CD4-positive, alpha-beta T cell treated with Interleukin-21 for 1 hour (primary cell): ENCODE measurements at regions not wholly inside any gene's neighbourhood (a gene's known extent, or its start where the extent isn't known, plus 50 kb on each side); places are given as distances from the start of the nearest gene placed in this dataset.

ENCODE experiments used
- DNase-seq: peaks from one replicate; pipeline ENCODE4 v3.0.0-alpha.2; 2020

DNA sequence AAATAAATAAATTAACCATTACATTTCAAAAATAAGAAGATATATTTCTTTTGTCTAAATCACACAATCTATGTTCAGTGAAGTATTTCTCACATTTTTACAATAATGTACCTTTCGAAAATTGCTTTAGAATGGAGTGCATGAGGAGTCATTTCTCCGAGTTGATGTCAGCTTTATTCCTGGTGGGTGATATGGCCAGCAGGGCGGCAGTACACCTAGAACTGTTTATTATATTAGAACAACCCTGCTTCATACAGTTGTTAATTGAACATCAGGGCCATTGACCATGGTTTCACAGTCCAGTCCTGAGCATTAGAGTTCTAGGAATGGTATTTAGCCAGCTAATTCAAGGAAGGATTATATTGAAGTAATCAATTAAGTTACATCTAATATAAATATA, 696.3 kb upstream of the SLC10A2 start:
- no peak for DNase-seq

DNA sequence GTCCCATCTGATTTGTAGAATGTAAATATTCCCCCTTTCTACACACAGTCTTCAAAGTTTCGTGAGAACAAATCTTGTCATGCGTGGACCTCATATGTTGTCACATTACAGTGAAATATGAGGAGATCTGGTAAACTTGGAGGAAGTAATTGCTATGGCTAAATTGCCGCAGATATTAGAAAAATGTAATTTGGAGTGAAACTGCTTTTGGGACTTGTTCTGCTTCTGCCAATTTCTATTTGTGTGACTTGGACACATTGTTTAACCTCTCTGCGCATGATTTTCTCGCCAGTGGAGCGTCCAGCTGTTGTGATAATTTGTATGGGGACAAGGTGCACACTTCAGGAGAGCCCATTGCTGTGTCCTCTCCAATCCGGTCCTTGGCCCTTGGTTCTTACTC, 693.1 kb upstream of the SLC10A2 start:
- no peak for DNase-seq

- no peak for DNase-seq
These were observed 692.0 kb upstream of the SLC10A2 start for GRCh38 chr13:103758222-103758621.

DNA sequence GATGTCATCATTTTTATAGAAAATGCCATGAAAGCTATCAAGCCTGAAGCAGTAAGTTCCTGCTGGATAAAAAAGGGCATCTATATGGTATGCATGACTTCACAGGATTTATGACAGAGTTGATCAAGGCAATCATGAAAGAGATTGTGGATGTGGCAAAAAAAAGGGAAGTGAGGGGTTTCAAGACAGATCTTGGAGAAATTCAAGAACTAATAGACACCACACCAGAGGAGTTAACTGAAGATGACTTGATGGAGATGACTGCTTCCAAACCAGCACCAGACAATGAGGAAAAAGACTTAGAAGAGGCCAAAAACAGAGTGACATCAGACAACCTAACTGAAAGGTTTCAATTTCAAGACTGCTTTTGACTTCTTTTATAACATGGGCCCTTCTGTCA, 691.1 kb upstream of the SLC10A2 start:
- DNase-seq: no peak

DNA sequence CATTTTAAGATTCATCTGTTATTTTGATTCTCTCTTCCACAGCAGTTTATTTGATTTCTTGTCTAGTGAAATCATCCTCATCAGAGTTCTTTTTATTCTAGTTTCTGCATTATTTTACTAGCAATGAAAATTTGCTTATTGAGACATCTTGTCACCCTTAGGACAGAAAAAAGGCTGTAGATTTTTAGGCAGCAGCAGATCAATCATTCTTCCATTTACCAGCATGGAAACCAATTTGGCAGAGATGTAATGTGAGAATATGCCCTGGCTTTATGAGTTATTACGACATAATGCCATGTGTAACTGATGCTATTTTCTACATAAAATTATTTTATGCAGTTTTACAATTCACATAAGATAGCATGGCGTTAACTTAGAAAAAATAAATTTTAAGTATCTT, 688.6 kb upstream of the SLC10A2 start:
- DNase-seq: no peak

GRCh38 chr13:103734837-103735236, 668.6 kb upstream of the SLC10A2 start:
- DNase-seq: no peak

- no peak for DNase-seq
These were observed 665.7 kb upstream of the SLC10A2 start for GRCh38 chr13:103731959-103732358.

DNA sequence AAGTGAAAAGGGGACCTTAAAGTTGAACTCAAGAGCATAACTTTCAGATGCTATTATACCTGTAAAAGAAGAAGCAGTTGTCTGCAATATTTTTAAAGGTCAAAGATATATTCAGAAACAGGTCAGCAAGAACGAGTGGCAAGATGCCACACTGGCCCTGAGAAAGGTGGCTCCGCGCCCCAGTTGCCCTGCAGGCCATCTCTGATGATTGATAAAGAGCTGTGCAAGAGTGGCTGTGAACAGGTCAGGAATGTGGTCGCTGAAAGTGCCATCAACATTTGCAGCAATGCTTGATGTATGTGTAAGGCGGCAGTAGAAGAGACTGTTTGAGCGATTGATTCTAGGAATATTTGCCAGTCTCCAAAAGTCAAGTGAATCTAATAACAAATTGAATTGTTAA, 664.2 kb upstream of the SLC10A2 start:
- DNase-seq: no peak

DNA sequence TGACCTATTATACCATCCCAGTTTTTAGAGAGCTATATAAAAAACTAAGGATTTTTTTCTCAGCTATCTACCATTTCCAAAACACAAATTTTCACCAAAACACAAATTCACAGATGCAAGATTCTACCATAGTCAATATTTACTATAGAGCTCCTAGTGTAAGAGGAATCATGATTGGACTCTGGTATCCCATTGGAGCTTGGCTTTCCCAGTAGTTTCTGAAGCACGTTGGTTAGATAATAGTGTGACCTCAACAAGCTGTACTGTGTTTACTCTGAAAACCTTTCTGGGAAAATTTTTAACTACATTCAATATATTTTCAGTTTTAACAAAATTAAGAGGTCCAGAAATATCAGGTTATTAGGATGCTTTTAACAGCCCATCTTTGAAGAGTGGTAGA, 660.6 kb upstream of the SLC10A2 start:
- no peak for DNase-seq

- DNase-seq: no peak
These were observed 650.5 kb upstream of the SLC10A2 start for GRCh38 chr13:103716718-103717117.

DNA sequence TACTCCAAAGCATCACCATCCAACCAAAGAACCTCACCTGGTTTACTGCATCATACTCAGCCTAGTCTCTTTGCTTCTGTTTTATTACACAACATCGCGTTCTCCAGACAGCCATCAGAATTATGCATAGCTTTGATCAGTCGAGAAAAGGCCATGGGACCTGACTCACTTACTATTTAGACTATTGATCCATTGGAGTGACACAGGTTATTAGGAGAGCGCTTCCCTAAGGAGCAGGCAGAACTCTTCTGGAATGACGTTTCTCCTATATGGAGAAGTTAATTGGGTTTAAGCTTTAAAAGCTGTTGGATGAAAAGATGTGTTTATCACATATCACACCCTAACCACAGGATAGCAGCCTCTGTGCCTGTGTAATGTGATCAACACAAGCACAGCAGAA, 649.1 kb upstream of the SLC10A2 start:
- DNase-seq: no peak

- no peak for DNase-seq
These were observed 637.0 kb upstream of the SLC10A2 start for GRCh38 chr13:103703246-103703645.

DNA sequence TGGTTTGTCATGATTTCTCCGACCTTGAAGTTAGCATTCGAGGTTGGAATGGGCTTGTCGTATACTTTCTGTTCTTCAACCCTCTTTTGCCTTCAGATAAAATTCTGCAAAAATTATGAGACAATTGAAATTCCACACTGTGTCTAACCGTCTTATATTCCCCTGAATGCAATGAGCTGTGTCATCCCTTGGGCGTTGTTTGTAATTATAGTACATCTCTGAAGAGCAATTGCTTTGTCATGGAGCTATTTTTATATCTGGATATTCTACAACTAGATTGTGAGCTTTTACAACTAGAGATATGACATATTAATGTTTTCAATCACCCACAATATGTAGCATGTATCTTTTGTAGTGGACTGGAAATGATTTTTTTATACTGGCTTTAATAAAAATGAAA, 631.8 kb upstream of the SLC10A2 start:
- DNase-seq: no peak

DNA sequence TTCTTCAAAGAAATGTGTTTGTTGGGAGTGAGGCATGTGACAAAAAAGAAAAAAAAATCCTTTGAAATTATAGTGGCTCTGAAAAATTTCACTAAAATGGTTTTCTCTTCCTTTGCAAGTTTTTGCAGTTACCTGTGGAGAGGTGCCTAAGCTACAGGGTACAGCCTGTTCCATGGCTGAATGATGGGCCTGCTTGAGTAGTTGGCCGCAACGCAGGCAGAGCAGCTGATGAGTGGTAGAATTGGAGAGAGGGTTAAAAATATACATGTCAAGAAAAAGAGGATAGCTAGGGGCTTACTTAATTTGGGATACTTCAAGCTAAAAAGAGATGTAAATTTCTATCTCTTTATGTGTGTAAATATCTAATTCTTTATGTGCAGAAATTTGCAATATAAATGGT, 629.1 kb upstream of the SLC10A2 start:
- no peak for DNase-seq

DNA sequence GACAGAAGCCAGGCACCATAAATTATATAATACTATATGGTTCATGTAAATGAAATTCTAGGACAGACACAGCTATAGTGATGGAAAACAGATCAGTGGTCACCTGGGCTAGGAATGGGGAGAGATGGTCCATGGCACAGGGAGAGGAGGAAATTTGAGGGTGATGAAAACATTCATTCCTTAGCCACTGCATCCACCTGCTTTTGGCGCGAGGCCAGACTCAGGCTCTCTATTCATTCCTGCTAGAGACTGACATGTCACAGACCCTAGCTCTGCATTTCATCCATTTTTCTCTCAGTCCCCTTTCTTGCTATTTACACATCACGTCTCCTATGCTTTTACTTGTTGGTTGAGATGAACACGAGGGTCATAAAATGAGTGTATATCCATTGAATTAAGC, 628.3 kb upstream of the SLC10A2 start:
- no peak for DNase-seq

DNA sequence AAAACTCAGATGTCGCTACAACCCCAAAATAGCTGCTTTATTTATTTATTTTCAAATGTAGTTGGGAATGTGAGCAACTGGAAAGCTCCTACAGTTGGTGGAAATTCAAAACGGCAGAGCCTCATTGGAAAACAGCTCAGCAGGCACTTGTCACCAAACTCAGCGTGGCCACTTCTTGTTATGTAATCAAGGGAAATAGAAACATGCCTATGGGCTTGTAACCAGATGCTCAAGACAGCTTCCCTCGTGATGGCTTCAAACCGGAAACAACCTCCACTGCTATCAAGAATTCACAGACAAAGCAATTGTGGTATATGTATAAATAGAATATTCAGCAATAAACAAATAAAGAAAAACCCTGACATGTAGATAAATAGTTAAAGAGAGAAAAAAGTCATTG, 627.8 kb upstream of the SLC10A2 start:
- DNase-seq: no peak

DNA sequence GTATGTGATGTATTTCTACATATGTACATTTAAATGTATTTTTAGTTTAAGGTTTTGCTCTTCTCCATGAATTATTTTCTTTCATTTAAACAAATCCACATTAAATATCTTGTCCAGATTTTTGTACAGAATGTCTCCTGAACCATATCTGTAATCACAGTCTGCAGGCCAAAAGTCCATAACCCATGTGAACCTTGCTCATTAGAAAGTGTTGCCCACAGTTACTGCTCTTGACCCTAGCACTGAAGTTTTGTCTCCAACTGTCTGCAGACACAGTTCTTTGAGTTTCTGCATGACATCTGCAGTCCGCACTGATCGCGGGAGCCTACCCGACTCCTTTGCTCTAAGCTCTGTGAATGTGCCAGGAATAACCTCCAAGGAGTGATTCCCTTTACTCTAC, 626.2 kb upstream of the SLC10A2 start:
- no peak for DNase-seq

GRCh38 chr13:103676329-103676728, 610.1 kb upstream of the SLC10A2 start:
- DNase-seq: no peak

DNA sequence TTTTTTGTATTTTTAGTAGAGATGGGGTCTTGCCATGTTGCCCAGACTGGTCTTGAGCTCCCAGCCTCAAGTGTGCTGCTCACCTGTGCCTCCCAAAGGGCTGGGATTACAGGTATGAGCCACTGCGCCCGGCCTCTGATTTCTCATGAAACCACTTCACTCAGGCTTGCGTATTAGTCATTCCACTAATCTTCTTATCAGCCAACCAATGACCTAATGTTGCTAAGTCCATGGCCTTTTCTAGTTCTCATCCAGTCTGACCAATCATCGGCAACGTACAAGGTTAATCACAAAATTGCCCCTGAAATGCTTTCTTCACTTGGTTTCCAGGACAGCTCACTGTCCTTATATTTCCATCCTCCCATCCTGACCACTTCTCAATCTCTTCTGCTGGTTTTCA, 605.3 kb upstream of the SLC10A2 start:
- no peak for DNase-seq

DNA sequence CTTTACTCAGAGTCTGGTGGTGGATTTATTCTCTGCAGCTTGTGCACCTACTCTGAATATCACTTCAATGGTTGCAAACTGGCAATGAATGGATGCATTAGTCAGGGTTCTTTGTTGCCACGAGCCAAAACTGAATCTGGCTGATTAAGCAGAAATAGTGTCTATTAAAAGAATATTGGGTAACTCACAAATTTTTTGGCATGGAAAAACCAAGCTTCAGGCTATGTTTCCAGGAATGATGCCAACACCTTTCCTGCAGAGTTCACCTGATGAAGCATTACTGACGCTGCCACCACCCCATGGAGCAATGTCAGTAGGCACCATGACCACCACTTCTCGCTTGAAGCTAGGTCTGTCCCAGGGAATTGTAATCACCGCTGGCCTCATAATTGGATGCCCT, 597.8 kb upstream of the SLC10A2 start:
- no peak for DNase-seq

GRCh38 chr13:103656311-103656710, 590.1 kb upstream of the SLC10A2 start:
- no peak for DNase-seq

DNA sequence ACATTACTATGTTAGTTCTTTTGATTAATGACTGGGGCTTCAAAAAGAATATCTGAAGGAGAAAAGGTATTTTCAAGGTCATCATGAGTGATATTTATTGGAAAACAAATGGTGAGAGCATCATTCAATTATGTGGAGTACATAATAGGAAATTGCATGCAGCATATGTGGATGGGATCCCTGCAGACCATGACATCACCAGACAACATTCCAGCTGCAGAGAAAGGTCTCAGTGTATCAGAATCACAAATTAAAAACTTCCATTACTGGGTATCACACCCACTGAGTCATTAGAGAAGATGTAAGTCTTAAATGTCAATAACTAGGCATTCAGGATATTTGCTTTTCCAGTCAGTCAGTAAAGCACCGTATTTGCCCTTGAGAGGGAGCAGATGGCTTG, 574.4 kb upstream of the SLC10A2 start:
- DNase-seq: no peak

DNA sequence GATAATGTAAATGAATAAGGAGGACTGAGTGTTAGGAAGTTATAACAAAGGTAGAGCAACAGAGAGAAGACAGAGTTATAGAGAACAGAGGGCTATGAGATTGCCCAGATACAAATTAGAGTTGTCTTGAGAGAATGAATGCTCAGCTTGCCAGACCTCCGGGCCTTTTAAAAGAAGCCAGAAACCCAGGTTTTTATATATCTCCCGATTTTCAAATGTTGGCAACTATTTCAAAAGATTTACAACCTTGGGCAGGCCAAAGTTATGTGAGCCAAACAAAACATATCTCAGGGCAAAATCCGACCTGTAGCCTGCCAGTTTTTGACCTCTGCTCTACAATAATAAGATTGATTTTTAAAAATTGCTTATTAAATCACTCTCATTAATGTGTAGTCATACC, 573.1 kb upstream of the SLC10A2 start:
- DNase-seq: no peak

- no peak for DNase-seq
These were observed 572.5 kb upstream of the SLC10A2 start for GRCh38 chr13:103638706-103639105.

DNA sequence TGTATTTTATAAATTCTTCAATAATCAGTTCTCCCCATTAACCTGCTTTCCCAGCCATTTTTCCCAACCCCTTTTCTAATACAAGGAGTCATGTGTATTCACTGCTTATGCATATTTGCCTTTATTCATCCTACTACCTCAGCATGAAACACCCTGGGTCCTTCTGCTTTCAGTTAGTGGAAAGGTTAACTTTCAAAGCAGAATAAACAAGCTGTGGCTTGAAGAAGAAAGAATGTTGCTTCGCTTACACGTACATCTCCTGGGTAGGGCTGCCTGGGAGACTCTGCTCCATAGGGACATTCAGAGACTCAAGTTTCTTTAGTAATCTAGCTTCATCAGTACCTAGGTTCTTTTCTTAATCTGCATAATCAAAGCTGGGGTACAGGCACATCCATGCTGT, 567.8 kb upstream of the SLC10A2 start:
- no peak for DNase-seq

DNA sequence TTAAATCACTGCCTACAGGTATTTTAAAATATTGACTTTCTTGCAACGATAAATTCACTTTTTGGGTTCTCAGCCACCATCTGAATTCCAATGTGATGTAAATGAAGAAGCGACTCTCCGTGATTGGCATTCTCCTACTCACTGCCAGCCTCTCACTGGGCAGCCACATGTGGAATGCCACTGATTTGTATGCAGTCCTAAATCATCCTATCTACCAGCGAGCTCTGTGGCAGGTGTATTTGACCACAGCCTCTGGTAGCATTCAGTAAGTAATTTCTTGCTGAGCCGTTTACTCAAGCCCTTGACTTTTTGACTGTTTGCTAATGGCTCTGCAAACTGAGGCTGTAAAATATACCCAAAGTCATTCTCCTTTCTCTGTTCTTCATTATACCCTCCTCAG, 559.0 kb upstream of the SLC10A2 start:
- DNase-seq: no peak
